Astrocyte (in vitro differentiated cells and primary cell): ENCODE measurements at regions not wholly inside any gene's neighbourhood (a gene's known extent, or its start where the extent isn't known, plus 50 kb on each side); places are given as distances from the start of the nearest gene placed in this dataset.

Source experiments
- EZH2 ChIP-seq: IDR thresholded peaks from 2 replicates; pipeline ENCODE4 v1.6.1; 2012; ENCODE audit warnings: mild to moderate bottlenecking, low read length, inconsistent platforms; ENCODE audit not compliant: insufficient read depth
- TF ChIP-seq, protein P1 (sequence below): IDR thresholded peaks from 2 replicates; pipeline ENCODE4 v1.5.1; 2011; ENCODE audit warnings: low read depth, mild to moderate bottlenecking, inconsistent platforms, low read length, moderate library complexity; ENCODE audit not compliant: insufficient read depth

DNA sequence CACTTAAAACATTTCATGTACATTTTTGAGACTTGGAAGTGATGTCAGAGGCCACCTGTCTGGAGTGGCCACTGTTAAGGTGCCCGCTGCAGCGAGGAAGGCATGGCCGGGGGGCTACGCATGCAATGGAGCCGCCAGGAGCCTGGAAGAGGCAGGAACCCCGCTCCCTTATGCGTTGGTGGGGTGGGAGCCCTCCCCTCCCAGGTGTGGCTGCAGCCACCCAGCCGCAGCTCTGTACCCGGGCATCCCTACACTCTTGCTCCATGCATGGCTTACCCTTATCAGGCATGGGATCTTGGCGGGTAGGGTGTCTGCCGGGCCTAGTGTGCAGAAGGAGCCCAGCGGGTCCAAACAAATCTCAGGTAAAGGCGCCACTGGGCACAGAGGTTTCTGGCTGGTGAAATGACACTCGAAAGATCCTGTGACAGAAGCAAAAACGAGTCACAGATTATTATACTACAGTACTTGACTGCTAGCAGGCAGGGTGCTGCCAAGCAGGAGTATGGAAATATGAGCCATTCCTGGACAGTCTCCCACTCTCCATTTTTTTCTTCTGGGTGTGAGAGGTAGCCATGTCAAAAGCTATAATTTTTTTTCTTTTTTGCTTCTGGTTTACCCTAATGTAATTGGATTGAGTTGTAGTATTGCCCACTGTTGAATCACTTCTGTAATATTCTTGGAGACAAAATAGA is 1606.3 kb upstream of the MIR17HG start:
- TF ChIP-seq, protein P1, sequence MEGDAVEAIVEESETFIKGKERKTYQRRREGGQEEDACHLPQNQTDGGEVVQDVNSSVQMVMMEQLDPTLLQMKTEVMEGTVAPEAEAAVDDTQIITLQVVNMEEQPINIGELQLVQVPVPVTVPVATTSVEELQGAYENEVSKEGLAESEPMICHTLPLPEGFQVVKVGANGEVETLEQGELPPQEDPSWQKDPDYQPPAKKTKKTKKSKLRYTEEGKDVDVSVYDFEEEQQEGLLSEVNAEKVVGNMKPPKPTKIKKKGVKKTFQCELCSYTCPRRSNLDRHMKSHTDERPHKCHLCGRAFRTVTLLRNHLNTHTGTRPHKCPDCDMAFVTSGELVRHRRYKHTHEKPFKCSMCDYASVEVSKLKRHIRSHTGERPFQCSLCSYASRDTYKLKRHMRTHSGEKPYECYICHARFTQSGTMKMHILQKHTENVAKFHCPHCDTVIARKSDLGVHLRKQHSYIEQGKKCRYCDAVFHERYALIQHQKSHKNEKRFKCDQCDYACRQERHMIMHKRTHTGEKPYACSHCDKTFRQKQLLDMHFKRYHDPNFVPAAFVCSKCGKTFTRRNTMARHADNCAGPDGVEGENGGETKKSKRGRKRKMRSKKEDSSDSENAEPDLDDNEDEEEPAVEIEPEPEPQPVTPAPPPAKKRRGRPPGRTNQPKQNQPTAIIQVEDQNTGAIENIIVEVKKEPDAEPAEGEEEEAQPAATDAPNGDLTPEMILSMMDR: no peak
- no peak for TF ChIP-seq EZH2
